Stomach (tissue), 4 donors: ENCODE measurements at regions not wholly inside any gene's neighbourhood (a gene's known extent, or its start where the extent isn't known, plus 50 kb on each side); places are given as distances from the start of the nearest gene placed in this dataset.

Experiments
- CTCF ChIP-seq, 7 experiments: fragments of 450-650 bp in 4 of 7; fragments of 200-600 bp in 3 of 7; sonication (generic) in 3 of 7; IDR thresholded peaks; one replicate each; pipeline ENCODE4 v1.5.1; 2016 to 2019; ENCODE audit warnings: antibody characterized with exemption in 7 of 7, control low read depth in 2 of 7, mild to moderate bottlenecking in 1 of 7
- EP300 ChIP-seq: sonication (generic); formaldehyde crosslinking; IDR thresholded peaks from one replicate; pipeline ENCODE4 v1.6.1; 2017; ENCODE audit warnings: antibody characterized with exemption
- POLR2A ChIP-seq, 4 donors: fragments of 450-650 bp; IDR thresholded peaks; one replicate each; pipeline ENCODE4 v1.6.1; 2016; ENCODE audit warnings: antibody characterized with exemption in 4 of 4, control low read depth in 2 of 4, mild to moderate bottlenecking in 1 of 4, moderate library complexity in 1 of 4
- POLR2AphosphoS5 ChIP-seq, 3 donors: sonication (generic); formaldehyde crosslinking; IDR thresholded peaks; one replicate each; pipeline ENCODE4 v1.6.1; 2016; ENCODE audit warnings: antibody characterized with exemption in 3 of 3

DNA sequence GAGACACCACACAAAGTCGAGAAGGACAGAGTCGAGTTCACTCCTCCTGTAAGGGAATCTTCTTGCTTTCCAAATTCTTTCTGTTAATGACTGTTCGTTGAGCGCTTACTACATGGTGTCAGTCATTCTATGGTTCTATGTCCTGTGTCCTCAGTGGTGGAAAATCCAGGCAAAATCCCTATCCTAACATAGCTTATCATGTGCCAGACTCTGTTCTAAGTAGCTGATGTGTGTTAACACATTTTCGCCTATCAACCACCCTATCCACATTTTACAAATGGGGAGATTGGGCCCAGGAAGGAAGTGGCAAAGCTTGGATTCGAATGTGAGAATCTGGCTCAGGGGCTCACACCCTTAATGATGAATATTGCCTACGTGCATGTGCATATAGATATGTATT lies 280.1 kb downstream of the GATA3 start:
- TF ChIP-seq CTCF (IDR thresholded peaks at IDR 0.05): no peak
- TF ChIP-seq POLR2A (IDR thresholded peaks at IDR 0.05): no peak
- TF ChIP-seq EP300: no peak
- no peak for TF ChIP-seq POLR2AphosphoS5 (IDR thresholded peaks at IDR 0.05)
